ENCODE measurements at regions not wholly inside any gene's neighbourhood (a gene's known extent, or its start where the extent isn't known, plus 50 kb on each side); places are given as distances from the start of the nearest gene placed in this dataset.

GRCh38 chrX:6849716-6850414 is 297.6 kb upstream of the STS start:
- no peak for TF ChIP-seq EZH2 (IDR thresholded peaks at IDR 0.05; ENCODE audit: insufficient read depth, poor library complexity, severe bottlenecking)
- no peak for TF ChIP-seq EZH2phosphoT487 (IDR thresholded peaks at IDR 0.05; ENCODE audit: insufficient read depth, low read depth)
